SKM-1 treated with dmso at 0.1 percent for 144 hours (cell line): ENCODE measurements at regions not wholly inside any gene's neighbourhood (a gene's known extent, or its start where the extent isn't known, plus 50 kb on each side); places are given as distances from the start of the nearest gene placed in this dataset.

Experiments
- DNase-seq: peaks from one replicate; lab custom pipeline; 2025; ENCODE audit not compliant: unreplicated experiment; lab: John Stamatoyannopoulos, UW

DNA sequence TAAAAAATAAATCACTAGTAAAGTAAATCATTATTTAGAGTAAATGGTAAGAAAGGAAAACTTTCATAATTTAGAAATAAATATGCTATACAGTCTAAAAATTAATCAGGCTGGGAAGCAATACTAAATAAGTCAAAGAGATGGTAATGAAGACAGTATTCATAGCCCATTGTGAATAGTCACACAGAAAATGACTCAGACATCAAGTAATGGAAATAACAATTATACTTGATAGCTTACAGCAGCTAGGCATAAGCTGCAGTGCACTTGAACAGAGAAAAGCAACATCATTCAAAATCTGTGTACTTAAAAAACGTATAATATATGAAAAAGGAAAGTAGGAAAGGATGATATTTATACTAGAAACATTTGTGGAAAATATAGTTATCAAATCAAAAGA is 642.5 kb upstream of the GNPDA2 start:
- no peak for DNase-seq

DNA sequence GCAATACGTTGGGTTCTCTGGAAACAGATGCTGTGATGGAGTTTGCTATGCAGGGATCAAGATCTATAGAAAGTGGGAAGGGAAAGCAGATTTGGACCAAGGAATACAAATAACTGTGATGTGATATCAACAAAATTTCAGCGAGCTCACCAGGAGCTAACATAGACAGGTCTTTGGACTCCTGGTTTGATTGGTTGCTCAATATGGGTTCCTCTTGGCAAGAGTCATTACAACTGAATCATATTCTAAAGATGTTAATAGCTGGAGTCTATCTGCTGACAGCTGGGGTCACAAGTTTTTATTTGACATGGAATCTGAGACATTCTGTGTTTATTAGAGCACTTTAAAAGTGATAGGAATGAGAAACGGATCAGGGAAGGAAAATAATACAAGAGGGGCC is 637.6 kb upstream of the GNPDA2 start:
- no peak for DNase-seq

DNA sequence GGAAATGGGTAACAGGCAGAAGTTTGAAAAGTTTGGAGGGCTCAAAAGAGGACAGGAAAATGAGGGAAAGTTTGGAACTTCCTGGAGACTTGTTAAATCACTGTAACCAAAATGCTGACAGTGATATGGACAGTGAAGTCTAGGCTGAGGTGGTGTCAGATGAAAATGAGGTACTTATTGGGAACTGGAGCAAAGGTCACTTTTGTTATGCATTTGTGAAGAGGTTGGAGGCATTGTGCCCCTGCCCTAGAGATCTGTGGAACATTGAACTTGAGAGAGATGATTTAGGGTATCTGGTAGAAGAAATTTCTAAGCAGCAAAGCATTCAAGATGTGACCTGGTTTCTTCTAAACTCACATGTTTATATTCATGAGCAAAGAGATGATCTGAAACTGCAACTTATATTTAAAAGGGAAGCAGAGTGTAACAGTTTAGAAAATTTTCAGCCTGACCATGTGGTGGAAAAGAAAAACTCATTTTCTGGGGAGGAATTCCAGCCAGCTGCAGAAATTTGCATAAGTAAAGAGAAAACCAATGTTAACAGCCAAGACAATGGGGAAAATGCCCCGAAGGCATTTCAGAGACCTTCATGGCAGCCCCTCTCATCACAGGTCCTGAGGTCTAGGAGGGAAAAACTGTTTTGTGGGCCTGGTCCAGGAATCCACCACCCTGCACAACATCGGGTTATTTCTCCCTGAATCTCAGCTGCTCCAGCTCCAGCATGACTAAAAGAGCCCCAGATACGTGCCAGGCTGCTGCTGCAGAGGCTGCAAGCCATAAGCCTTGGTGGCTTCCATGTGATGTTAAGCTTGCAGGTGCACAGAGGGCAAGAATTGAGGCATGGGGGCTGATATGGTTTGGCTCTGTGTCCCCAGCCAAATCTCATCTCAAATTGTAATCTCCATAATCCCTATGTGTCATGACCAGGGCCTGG is 632.5 kb upstream of the GNPDA2 start:
- DNase-seq: no peak

DNA sequence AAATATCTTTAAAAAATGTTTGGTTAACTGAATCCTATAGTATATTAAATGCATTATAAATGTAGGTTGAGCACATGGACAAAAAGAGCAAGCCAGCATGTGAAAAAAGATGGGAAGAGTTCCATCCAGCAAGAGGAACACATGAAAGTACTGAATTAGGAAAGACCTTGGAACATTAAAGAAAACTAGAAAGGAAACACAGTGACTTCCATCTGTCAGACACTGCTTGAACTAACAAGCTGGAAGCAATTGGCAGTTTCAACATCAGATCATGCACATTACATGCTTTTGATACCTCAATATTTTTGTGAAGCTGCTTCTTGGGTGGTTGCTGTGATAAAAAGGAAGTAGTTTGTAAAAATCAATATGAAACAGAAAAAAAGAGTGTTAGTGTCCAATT is 626.8 kb upstream of the GNPDA2 start:
- DNase-seq: no peak

DNA sequence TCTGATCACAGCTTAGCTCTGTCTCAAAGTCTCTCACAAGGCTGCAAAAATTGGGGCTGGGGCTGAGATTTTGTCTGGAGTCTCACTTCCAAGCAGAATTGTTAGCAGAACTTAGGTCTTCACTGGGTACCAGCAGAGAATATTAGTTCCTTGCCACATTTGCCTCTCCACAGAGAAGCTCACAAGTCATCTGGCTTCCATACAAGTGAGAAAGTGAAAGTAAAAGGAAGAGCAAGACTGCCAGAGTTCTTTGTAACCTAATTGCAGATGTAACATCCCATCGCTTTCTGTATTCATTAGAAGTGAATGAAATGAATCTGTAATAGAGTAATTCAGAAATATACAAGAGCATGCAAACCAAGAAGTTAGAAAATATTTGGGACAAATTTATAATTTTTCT is 624.1 kb upstream of the GNPDA2 start:
- DNase-seq: no peak

DNA sequence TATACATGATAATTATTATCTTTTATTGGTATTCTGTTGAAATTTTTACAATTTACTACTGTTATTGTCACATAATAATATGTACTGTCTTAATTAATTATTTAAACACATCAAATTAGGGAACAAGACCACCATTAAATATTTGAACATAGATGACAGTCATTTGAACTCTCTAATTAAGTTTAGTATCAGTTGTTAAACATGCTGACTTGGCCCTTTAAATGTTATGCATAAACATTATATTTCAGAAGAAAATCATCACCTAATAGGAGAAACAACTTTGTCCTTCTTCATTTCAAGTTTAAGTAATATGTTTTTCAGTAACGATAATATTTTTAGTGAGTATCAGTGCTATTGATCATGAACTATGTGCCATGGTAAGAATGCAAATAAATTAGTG is 623.5 kb upstream of the GNPDA2 start:
- DNase-seq: no peak

DNA sequence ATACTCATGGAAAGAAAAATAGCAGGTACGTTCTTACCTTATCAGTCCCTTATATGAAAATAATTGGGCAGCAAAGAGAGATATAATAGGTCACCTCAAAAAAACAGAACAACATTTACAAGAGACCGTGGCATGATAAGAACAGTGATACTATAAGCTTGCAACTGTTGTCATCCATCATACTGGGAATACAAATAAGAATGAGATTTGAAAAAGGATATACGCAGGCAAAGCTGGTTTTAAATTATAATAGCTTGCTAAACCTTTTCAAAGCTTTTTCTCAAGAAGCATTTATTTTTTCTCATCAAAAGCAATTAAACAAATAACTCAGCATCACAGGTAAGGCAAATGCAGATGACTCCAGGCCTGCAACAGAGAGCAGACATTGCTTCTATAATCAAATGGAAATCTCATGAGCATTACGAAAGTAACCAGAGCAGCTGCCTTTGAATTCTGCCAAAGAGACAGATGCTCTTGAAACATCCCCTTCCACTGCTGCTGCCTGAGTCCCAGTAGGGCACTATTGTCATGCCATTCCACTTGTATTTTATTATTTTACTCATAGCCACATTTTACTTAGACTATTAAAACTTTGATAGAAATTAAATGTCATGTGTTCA is 620.6 kb upstream of the GNPDA2 start:
- DNase-seq: no peak

DNA sequence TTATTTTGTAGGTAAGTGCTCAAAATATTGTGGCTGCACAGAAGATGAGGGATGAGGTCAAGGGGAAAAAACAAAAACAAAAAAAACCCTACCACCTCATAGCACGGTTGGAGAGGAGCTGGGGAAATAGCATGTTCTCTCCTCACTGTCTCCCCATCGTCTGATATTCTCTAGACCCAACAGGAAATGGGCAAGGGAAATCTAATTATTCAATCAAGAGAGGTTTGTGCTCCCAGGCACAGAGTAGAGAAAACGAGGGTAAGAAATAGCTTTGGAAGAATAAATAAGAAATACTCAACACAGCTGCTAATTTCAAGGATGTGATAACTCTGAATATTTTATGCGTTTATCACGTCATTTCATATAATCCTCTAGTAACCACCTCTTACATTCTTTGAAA is 619.2 kb upstream of the GNPDA2 start:
- DNase-seq: no peak

DNA sequence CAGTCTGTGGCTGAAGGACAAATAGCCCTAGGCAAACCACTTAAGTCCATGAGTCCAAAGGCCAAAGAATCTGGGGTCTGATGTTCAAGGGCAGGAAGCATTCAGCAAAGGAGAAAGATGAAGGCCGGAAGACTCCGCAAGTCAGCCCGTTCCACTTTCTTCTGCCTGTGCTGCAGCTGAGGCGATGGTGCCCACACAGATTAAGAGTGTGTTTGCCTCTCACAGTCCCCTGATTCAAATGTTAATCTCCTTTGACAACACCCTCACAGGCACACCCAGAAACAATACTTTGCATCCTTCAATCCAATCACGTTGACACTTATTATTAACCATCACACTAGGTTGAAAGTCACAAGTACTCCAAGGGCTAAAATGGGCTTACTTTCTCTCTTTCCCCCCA is 605.4 kb upstream of the GNPDA2 start:
- no peak for DNase-seq

DNA sequence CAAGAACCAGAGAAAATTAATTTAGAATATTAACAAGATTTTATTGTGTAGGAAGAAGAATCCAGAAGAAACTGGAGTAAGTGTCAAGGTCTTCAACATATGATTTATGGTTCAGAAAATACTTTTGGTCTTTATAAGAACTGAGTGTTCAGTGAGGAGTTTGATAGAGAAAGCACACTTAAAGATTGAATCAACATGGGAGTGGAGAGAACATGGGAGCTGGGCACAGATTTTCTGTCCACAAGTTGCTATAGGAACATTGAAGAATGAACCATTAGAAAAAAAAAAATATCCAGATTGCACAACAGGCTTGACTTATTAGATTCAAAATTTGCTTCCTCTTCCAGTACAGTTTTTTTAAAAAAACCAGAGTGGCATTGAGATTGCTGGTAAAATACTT is 601.2 kb upstream of the GNPDA2 start:
- no peak for DNase-seq

DNA sequence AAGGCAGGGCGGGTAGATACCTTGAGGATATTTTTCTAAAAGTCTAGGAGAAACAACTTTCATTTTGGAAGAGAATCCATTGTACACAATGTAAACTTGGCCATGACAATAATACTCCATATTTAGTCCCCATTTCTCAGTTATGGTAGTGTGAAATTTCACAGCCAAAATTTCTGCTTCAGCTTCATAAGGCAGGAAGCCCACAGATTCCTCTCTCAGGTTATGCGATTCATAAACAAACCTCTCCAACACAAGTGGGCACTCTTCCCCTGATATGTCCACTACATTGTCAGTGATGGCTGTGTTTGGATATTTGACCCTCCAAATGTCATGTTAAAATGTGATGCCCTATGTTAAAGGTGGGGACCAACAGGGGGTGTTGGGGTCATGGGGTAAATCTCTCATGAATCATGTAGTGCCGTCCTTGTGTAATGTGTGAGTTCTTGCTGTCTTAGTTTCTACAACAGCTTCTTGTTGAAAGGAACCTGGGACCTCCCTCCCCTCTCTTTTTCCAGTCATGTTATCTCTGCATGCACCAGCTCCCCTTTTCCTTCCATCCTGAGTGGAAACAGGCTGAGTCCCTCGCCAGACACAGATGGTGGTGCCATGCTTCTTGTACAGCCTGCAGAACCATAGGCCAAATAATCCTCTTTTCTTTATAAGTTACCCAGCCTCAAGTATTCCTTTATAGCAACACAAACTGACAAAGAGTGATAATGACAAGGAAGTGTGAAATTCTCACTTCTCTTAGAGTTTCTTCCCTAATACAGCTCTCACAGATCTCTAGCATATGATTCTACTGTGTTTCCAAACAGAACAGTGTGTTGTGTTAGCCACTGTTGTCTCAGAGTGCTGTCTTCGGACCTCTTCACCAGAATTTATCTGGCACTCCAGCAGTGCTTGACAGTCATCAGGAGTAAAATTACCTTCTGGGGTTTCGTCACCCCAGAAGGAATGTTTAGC is 598.4 kb upstream of the GNPDA2 start:
- DNase-seq: no peak

DNA sequence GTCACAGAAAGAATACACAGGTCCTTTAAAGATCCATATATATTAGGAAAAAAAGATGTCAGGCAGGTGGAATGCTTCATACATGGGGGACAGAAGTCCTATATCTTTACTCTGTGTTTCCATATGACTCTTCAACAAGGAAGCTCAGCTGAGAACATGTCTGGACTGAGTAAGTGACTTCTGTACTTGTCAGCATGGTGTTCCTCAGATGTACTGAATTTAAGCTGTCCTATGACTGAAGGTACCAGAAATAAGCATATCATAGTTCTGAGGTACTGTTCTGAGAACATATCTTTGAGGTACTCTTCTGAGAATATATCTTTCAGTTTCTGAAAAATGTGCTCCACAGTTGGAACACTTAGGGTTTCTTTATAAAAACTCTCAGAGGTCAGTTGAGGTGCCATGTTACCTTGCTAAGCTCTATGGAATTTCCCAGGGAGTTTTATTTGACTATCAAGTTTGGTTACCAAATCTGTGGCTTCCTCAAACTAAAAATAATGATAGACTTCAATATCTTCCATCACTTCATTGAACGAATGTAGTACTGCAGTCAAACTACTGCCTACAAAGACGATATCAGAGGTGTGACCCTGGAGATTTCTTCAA is 597.2 kb upstream of the GNPDA2 start:
- DNase-seq: no peak

DNA sequence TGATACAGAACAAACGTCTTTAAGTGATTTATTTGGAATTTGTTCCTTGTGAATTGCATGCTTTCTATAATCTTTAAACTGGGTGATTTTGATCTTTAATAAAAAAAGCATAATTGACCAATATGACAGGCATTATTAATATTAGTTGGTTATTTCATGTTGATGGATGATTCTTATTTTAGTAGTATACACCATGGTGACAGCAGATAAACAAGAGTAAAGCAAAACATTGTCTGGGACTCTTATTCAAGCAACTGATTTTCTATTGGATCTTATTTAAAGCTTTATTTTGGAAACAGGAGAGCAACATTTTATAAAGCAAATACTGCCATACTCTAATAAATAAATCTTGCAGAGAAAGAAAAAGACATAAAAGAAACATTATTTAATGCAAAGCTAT is 591.4 kb upstream of the GNPDA2 start:
- DNase-seq: no peak

DNA sequence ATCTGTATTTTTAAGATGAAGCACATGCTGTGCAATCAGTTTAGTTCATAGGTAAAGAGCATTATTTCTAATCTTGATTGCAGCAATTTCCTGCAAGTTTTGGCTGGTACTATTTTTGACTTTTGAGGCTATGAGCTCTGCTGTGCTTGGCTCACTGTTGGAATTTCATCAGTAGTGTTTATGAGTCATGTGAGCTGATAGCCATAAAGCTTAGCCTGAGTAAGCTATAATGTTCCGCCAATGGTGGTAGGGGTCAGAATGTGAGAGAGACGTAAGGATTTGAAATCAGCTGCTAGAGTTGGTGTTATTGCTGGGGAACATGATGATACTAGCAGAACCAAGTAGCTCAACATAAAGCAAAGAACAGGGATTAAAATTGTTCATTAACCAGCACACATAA is 590.9 kb upstream of the GNPDA2 start:
- no peak for DNase-seq

DNA sequence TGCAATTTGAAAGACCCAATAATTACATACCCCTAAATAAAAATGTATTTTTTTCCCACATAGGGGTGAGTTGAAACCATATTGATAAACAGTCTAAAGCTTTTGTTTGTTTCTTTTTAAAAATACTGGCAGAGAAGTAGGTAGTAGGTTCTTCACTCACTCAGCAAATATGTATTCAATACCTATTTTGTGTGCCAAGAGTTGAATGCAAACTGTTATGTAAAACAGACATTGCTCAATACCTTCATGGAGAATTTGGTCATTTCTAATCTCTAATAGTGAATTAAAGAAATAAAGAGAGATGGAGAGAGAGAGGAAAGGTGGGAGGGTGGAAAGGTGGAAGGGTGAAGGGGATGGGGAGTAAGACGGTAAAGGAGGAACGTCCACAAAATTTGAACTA is 589.9 kb upstream of the GNPDA2 start:
- no peak for DNase-seq

DNA sequence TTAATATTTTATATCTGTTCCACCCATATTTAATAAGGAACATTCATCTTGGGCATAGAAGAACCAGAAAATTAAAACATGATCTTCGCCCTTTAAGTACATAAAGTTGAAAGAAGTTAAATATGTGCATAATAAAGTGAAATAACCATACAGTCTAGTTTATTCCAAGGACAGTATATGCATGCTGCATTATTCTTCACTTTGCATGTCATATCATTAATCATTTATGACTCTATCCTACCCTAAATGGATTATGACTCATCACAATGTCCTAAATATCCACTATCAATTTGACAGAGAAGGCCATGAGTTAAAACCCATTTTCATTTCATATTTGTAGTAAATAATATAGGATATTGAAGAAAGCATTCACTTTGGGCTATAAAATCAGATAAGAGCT is 576.5 kb upstream of the GNPDA2 start:
- no peak for DNase-seq

DNA sequence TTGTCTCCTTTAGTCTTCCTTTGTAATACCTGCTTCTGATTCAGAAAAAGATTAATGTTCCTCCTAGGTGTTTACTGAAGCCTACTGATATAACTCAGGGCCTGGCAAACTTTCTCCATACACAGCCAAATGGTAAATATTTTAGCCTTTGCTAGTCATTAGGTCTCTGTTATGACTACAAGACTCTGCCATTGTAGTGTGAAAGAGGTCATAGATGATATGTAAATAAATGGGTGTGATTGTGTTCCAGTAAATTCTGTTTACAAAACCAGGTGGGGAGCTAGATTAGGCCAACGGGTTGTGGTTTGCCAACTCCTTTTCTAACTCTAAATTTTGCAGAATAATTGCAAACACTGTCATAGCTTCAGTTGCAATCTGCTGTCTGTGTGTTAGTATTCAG is 568.1 kb upstream of the GNPDA2 start:
- DNase-seq: no peak

DNA sequence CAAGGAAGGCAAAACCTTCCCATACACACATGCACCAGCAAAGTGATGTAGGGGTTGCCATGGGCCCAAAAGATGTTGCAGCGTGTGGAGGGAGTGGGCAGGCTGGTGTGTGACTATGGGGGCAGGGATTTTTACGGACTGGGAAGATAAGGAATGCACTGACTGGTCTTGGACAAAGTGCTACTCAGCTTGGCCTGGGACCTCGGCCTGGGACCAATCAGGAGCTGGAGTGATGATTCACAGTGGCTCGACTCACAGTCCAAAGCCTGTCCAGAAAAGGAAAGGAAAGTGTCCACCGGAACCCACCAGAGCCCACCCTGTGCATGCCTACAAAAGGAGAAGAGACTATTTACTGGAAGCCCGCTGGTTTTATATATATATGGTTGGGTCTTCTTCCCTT is 567.0 kb upstream of the GNPDA2 start:
- DNase-seq: no peak

DNA sequence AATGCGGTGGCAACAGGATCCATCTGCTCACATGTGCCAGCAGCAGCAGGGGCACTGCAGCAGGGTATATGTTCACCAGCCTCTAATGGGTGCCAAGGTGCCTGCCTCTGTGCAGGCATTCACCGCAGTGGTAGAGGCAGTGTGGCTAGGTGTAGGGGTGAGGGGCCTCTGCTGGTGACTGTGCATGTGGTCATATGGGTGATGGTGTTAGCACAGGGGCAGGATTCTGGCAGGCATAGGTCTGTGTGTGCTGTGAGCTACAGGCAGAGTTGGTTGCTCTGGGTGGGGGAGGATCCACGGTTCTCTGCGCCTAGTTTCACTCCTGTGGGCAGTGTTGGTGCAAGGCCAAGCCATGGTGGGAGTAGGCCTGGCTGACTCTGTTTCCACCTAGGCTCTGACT is 566.5 kb upstream of the GNPDA2 start:
- no peak for DNase-seq

DNA sequence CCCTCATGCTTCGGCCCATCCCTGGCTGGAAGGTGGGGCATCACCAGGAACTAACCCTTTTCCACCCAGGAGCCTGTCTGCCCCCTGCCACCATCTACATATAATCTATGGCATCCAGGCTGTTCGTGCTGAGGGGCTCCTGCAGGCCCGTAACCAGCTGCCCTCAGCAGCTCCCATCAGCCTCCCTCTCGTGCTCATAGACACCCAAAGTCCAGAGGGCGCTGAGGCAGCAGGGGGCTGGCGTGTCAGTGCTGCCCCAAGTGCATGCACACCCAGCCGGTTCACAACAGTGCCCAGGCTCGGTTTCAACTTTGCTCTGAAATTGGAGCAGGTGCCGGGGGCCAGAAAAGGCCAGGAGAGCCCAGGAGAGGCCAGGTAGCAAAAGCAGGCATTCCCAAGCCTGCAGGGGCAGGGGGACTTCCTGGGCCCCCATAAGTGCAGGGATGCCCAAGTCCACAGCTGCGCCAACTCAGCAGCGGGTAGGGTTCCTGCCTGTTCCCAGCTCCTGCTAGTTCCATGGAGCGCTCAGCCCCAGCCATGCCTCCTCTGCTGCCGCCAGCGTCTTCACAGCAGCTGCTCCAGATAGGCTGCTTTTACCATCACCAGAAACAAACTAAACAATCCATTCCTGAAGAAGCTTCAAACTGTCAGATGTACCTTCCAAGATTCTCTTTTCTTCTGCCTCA is 558.2 kb upstream of the GNPDA2 start:
- no peak for DNase-seq

DNA sequence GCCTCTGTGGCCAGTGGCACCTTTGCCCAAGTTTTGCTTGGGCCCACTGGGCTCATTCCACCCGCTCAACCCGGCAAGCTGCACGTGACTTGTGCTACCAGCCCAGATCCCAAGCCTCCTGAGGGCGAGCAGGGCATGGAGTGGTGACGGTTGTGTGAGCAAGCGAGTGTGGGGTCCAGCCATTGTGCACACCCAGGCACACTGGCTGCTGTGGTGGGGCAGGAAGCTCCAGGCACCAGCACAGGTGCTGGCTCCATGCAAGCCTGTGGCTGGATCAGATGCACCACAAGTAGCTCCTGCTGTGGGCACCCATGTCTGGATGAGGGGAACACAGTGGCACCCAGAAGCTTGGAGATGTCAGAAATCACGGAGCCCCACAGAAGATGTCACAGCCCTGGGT is 557.0 kb upstream of the GNPDA2 start:
- no peak for DNase-seq
